BLaER1 treated with 17β-estradiol and CSF1 and Interleukin-3, amounts not matched to agents 10 nM and 100 nM (cell line): ENCODE measurements at regions not wholly inside any gene's neighbourhood (a gene's known extent, or its start where the extent isn't known, plus 50 kb on each side); places are given as distances from the start of the nearest gene placed in this dataset.
A peak's percentile ranks its signal among the peaks of the same experiment; 100 is the strongest.
"Not testable (repeated sequence)": the region's sequence is repeated elsewhere in the genome, so short reads cannot be mapped to it uniquely, and the experiment has no call there.

Experiments
- H3K27ac ChIP-seq, 11 experiments: shearing (Covaris generic); formaldehyde crosslinking; 2 replicates each; pipeline ENCODE4 v1.8.1; 2022
- H3K27me3 ChIP-seq, 11 experiments: shearing (Covaris generic); formaldehyde crosslinking; 2 replicates each; pipeline ENCODE4 v1.8.1; 2022
- H3K36me3 ChIP-seq, 11 experiments: shearing (Covaris generic); formaldehyde crosslinking; 2 replicates each; pipeline ENCODE4 v1.8.1; 2022
- H3K4me1 ChIP-seq, 10 experiments: shearing (Covaris generic); formaldehyde crosslinking; 2 replicates each; pipeline ENCODE4 v1.8.1; 2022
- H3K4me2 ChIP-seq, 11 experiments: shearing (Covaris generic); formaldehyde crosslinking; 2 replicates each; pipeline ENCODE4 v1.8.1; 2022
- H3K4me3 ChIP-seq, 10 experiments: shearing (Covaris generic); formaldehyde crosslinking; 2 replicates each; pipeline ENCODE4 v1.8.1; 2022
- H3K9ac ChIP-seq, 11 experiments: shearing (Covaris generic); formaldehyde crosslinking; 2 replicates each; pipeline ENCODE4 v1.8.1; 2022
- H3K9me3 ChIP-seq, 11 experiments: shearing (Covaris generic); formaldehyde crosslinking; replicated peaks in 1 of 11; 2 replicates each; pipeline ENCODE4 v1.8.1; 2022
- H4K20me1 ChIP-seq, 11 experiments: shearing (Covaris generic); formaldehyde crosslinking; 2 replicates each; pipeline ENCODE4 v1.8.1; 2022
- Cebpa-rat ChIP-seq, 11 experiments: shearing (Covaris generic); IDR thresholded peaks; 2 replicates each; pipeline ENCODE4 v1.8.1; 2022

DNA sequence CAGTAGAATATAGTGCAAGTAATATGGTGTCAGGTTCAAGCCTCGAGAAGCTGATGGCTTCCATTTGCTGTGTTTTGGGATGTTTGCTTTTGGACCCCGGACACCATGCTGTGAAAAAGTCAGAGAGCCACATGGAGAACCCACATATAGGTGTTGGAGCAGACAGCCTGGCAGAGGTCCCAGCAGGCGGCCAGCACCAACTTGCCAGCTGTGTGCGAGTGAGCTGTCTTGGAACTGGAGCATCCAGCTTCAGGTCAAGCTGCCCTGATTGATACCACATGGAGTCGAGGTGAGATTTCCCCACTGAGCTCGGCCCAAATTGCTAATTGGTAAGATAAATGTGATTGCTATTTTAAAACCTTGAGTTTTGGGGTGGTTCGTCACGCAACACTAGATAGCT lies 185.7 kb upstream of the TBL1XR1 start:
- Histone ChIP-seq H3K27ac (no peak overlapping the region), H3K36me3 (no peaks in the 10 kb centered on the region), H3K9ac (no peak overlapping the region), H3K9me3 (peaks cover 8 to 61% (median 38%) of the 10 kb centered on the region in 11 experiments), H3K27me3 (no peaks in the 10 kb centered on the region), H3K4me2 (no peak overlapping the region), H3K4me1 (peaks cover 0 to 10% (median 0%) of the 10 kb centered on the region in 10 experiments; a peak in 2 of 20 replicates), H3K4me3 (no peak overlapping the region), H4K20me1 (no peaks in the 10 kb centered on the region)
- TF ChIP-seq Cebpa-rat (IDR thresholded peaks at IDR 0.05): no peak

DNA sequence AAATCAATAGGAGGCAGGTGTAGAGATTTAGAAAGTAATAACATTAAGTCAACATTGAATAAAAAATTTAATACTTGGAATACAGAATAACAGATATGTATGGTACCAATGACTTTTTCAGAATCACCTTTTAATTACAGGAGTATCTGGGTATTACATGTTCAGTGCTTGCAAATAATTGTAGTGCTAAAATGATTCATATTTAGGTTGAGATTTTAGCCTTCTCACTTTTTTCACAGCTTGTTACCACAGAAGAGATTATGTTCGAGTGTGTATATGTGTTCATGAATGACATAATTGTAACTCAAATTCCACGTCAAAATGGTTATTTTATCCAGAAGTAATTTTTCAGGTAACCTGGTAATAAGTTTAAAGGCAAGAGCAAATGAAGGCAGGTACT lies 187.9 kb upstream of the TBL1XR1 start:
- peaks cover 8 to 43% (median 21%) of the 10 kb centered on the region in 11 experiments for H3K9me3 ChIP-seq
- no peak for TF ChIP-seq Cebpa-rat (IDR thresholded peaks at IDR 0.05)

DNA sequence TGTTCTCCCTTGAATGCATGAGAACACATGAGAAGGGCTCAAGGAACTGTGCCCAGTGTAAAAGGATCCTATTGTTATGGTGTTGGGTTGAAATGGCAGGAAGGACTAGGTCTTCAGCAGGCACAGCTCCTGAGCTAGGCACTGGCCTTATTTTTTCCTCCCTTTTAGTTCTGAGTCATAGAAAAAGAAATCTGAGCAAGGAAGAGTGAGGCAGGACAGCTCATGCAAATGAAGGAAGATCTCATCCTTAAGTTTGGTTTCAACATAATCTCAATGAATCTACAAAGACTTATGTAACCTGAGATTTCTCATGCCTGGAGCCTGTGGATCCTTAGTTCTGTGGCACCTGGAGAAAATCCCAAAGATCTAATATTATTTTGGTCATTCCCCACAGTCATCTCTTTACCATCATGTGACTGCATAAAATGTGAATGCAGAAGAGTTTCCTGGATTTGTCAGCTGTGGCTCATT lies 188.6 kb upstream of the TBL1XR1 start:
- Histone ChIP-seq H3K4me3 (no peak overlapping the region), H4K20me1 (no peaks in the 10 kb centered on the region), H3K9ac (no peak overlapping the region), H3K4me1 (peaks cover 0 to 10% (median 0%) of the 10 kb centered on the region in 10 experiments; a peak in 2 of 20 replicates), H3K27me3 (no peaks in the 10 kb centered on the region), H3K36me3 (no peaks in the 10 kb centered on the region), H3K9me3 (peaks cover 4 to 36% (median 14%) of the 10 kb centered on the region in 11 experiments), H3K4me2 (peak overlapping the region in 1 of 11 experiments; percentile 6; a peak in 1 of 22 replicates), H3K27ac (no peak overlapping the region)
- TF ChIP-seq Cebpa-rat (IDR thresholded peaks at IDR 0.05): no peak

More for the DNA sequence above, 187.9 kb upstream of the TBL1XR1 start:
- no peaks in the 10 kb centered on the region for H4K20me1 ChIP-seq
- H3K27ac ChIP-seq: no peak overlapping the region
- H3K4me3 ChIP-seq: no peak overlapping the region
- H3K4me2 ChIP-seq: no peak overlapping the region
- H3K36me3 ChIP-seq: no peaks in the 10 kb centered on the region
- H3K9ac ChIP-seq: no peak overlapping the region
- H3K27me3 ChIP-seq: no peaks in the 10 kb centered on the region
- H3K4me1 ChIP-seq: peaks cover 0 to 10% (median 0%) of the 10 kb centered on the region in 10 experiments; a peak in 2 of 20 replicates

DNA sequence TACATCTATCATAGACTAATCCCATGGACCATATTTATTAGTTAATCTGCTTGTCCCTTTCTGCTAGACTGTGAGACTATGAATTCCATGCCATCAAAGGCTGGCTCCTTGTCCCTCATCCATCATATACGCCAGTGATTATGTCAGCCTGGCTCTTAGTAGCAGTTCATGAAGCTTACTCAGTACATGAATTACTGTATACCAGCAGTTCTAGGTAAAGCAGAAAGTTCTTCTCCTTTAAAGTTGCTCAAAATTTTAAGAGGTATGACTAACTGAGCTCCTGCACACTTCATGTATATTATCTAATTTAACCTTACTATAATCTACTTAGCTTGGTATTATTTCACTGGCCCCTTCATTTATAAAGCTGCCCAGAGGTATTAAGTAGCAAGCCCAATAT lies 190.9 kb upstream of the TBL1XR1 start:
- Histone ChIP-seq H3K4me2 (no peak overlapping the region), H3K9ac (no peak overlapping the region), H3K4me1 (peaks cover 0 to 10% (median 0%) of the 10 kb centered on the region in 10 experiments; a peak in 2 of 20 replicates), H3K36me3 (no peaks in the 10 kb centered on the region), H3K9me3 (peaks cover 0 to 33% (median 10%) of the 10 kb centered on the region in 11 experiments; a peak in 14 of 22 replicates), H3K4me3 (no peak overlapping the region), H3K27ac (no peak overlapping the region), H4K20me1 (no peaks in the 10 kb centered on the region), H3K27me3 (no peaks in the 10 kb centered on the region)
- no peak for TF ChIP-seq Cebpa-rat (IDR thresholded peaks at IDR 0.05)

DNA sequence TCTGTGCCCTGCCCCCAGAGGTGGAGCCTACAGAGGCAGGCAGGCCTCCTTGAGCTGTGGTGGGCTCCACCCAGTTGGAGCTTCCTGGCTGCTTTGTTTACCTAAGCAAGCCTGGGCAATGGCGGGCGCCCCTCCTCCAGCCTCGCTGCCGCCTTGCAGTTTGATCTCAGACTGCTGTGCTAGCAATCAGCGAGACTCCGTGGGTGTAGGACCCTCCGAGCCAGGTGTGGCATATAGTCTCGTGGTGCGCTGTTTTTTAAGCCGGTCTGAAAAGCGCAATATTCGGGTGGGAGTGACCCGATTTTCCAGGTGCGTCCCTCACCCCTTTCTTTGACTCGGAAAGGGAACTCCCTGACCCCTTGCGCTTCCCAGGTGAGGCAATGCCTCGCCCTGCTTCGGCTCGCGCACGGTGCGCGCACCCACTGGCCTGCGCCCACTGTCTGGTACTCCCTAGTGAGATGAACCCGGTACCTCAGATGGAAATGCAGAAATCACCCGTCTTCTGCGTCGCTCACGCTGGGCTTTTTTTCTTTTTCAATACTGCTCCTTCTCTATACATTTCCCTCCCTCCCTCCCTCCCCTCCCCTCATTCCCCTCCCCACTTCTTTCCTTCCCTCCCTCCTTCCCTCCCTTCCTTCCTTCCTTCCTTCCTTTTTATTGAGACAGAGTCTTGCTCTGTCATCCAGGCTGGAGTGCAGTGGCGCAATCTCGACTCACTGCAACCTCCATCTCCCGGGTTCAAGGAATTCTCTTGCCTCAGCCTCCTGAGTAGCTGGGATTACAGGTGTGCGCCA lies 197.1 kb upstream of the TBL1XR1 start:
- not testable (repeated sequence) for H3K4me1 ChIP-seq, H3K27ac ChIP-seq, H3K27me3 ChIP-seq, H3K4me3 ChIP-seq, H3K36me3 ChIP-seq, H3K4me2 ChIP-seq, H3K9ac ChIP-seq, H4K20me1 ChIP-seq
- peaks cover 0 to 24% (median 16%) of the 10 kb centered on the region in 11 experiments; a peak in 12 of 22 replicates for H3K9me3 ChIP-seq

DNA sequence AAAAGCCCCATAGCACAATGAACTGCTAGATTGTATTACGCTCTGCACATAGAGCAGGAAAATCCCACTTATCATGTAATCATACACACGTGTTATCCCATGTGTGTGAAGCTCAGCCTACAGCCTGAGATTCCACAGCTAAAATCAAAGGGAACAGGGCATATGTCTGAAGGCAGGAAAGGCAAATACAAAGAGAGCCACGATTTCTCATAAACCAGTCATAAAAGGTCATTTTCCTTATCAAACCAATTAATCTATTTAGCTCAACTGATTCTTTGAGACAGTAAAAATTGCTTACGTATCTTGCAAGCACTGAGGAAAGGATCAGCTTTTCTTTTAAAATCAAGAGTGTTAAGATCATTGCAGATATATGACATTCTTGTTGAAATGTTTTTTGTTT lies 199.5 kb upstream of the TBL1XR1 start:
- no peak for TF ChIP-seq Cebpa-rat (IDR thresholded peaks at IDR 0.05)
- H3K36me3 ChIP-seq: no peaks in the 10 kb centered on the region
- H3K4me2 ChIP-seq: no peak overlapping the region
- no peaks in the 10 kb centered on the region for H3K27me3 ChIP-seq
- peaks cover 0 to 38% (median 18%) of the 10 kb centered on the region in 11 experiments; a peak in 16 of 22 replicates for H3K9me3 ChIP-seq
- H3K9ac ChIP-seq: no peak overlapping the region
- no peaks in the 10 kb centered on the region for H4K20me1 ChIP-seq
- H3K4me3 ChIP-seq: no peak overlapping the region
- H3K4me1 ChIP-seq: no peaks in the 10 kb centered on the region
- no peak overlapping the region for H3K27ac ChIP-seq

DNA sequence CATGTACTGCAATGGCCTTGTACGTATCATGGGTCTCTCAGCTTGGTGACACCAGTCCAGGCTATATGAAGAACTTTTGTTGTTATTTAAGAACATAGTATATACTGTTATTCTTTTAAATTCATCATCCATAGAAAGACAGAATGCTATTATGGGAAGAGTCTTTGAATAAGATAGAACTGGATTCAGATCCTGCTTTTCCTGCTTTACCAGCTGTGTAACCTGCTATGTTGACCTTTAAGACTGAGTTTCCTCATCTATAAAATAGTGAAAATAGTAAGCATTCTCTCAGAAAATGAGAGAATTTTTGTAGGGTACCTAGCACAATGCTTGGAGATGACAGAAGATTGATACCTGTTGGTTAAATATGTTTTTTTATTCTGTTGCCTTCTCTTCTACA lies 204.1 kb upstream of the TBL1XR1 start:
- no peak for TF ChIP-seq Cebpa-rat (IDR thresholded peaks at IDR 0.05)
- Histone ChIP-seq H4K20me1 (no peaks in the 10 kb centered on the region), H3K4me2 (no peak overlapping the region), H3K9me3 (peaks cover 0 to 35% (median 18%) of the 10 kb centered on the region in 11 experiments; a peak in 15 of 22 replicates), H3K9ac (no peak overlapping the region), H3K4me1 (no peaks in the 10 kb centered on the region), H3K27ac (no peak overlapping the region), H3K36me3 (no peaks in the 10 kb centered on the region), H3K27me3 (no peaks in the 10 kb centered on the region), H3K4me3 (no peak overlapping the region)

DNA sequence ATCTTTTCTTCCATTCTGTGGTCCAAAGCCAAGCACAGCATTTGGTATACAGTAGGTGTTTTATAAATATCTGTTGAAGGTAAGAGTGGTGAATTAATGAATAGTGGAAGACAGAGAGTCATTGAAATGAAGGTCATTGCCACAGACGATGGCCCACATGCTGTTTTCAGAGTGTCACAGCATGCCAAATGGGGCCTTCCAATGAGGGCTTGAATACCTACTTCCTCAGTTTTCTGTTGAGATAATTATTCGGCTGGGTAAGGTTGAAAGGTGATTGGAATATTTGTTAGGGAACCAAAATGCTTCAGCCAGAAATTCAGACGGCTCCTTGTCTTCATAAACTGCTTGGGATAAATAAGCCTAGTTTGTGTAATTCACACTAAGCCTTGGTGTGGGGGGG lies 205.3 kb upstream of the TBL1XR1 start:
- no peak overlapping the region for H3K27ac ChIP-seq
- H3K4me2 ChIP-seq: no peak overlapping the region
- H4K20me1 ChIP-seq: no peaks in the 10 kb centered on the region
- H3K27me3 ChIP-seq: no peaks in the 10 kb centered on the region
- no peak overlapping the region for H3K9ac ChIP-seq
- no peak for TF ChIP-seq Cebpa-rat (IDR thresholded peaks at IDR 0.05)
- H3K4me1 ChIP-seq: no peaks in the 10 kb centered on the region
- no peak overlapping the region for H3K4me3 ChIP-seq
- H3K36me3 ChIP-seq: no peaks in the 10 kb centered on the region
- peaks cover 0 to 32% (median 18%) of the 10 kb centered on the region in 11 experiments; a peak in 14 of 22 replicates for H3K9me3 ChIP-seq

DNA sequence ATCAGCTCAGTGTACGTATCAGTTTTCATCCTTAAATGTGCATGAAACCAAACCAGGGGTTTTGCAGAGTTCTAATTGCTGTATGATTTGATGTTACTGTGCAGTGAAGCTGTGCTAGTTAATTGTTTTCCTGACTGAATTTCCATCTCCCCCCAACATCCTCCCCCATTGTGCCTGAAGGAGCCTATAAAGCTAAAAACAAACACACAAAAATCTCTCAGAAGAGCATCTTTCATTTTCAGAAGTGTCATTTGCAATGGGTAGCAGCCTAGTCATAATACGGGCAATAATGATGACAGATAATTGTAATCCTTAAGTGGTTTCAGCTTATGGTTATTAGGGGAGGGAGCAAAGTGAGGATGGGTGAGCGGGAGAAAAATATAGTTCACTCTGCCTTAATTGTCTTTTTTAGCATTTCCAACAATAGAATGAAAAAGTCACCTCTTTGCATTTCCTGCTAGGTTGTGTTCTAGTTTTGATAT lies 207.9 kb upstream of the TBL1XR1 start:
- TF ChIP-seq Cebpa-rat (IDR thresholded peaks at IDR 0.05): no peak
- H4K20me1 ChIP-seq: no peaks in the 10 kb centered on the region
- H3K36me3 ChIP-seq: no peaks in the 10 kb centered on the region
- H3K9me3 ChIP-seq: peaks cover 0 to 24% (median 12%) of the 10 kb centered on the region in 11 experiments; a peak in 12 of 22 replicates
- no peak overlapping the region for H3K27ac ChIP-seq
- H3K27me3 ChIP-seq: no peaks in the 10 kb centered on the region
- no peak overlapping the region for H3K9ac ChIP-seq
- no peak overlapping the region for H3K4me2 ChIP-seq
- H3K4me3 ChIP-seq: no peak overlapping the region
- H3K4me1 ChIP-seq: peaks cover 0 to 3% (median 0%) of the 10 kb centered on the region in 10 experiments; a peak in 3 of 20 replicates
